Activated B cell treated with CpG ODN at 0.5 μM for 24 hours (primary cell): ENCODE measurements at regions not wholly inside any gene's neighbourhood (a gene's known extent, or its start where the extent isn't known, plus 50 kb on each side); places are given as distances from the start of the nearest gene placed in this dataset.

Experiments used
- ATAC-seq: fragments of 200-7000 bp; cut with Tn5 transposase; one replicate; pipeline ENCODE4 v1.10.0; 2021; ENCODE audit warnings: low read depth, mild to moderate bottlenecking, moderate library complexity
- CTCF ChIA-PET: fragments of 350-600 bp; sonication (Branson Sonifier 250); formaldehyde crosslinking; loops from one replicate; lab custom pipeline; 2021; ENCODE audit warnings: antibody characterized with exemption; lab: Charles Lee
- POLR2A ChIA-PET: fragments of 350-600 bp; sonication (Branson Sonifier 250); formaldehyde crosslinking; loops from one replicate; lab custom pipeline; 2021; ENCODE audit warnings: antibody characterized with exemption; lab: Charles Lee
- DNase-seq: peaks from one replicate; pipeline ENCODE4 v3.0.0; 2022
- H3K27ac Mint-ChIP-seq: one replicate; pipeline ENCODE4 v1.8.0; 2020; ENCODE audit warnings: mixed read lengths
- H3K27me3 Mint-ChIP-seq: one replicate; pipeline ENCODE4 v1.8.0; 2021; ENCODE audit warnings: mixed read lengths
- H3K36me3 Mint-ChIP-seq: one replicate; pipeline ENCODE4 v1.8.0; 2021; ENCODE audit warnings: low read depth, mixed read lengths
- H3K4me1 Mint-ChIP-seq: one replicate; pipeline ENCODE4 v1.8.0; 2021; ENCODE audit warnings: mixed read lengths
- H3K4me3 Mint-ChIP-seq: one replicate; pipeline ENCODE4 v1.8.0; 2020; ENCODE audit warnings: mild to moderate bottlenecking, mixed read lengths
- H3K9me3 Mint-ChIP-seq: one replicate; pipeline ENCODE4 v1.8.0; 2020; ENCODE audit warnings: mixed read lengths
- CTCF ChIP-seq: fragments of 200-600 bp; IDR thresholded peaks from one replicate; pipeline ENCODE4 v1.8.0; 2022; ENCODE audit warnings: antibody characterized with exemption, mild to moderate bottlenecking
- intact Hi-C: fragments of 100-400 bp; cut with micrococcal nuclease; formaldehyde crosslinking; loops from one replicate; pipeline ENCODE4 v1.15.1; 2024

DNA sequence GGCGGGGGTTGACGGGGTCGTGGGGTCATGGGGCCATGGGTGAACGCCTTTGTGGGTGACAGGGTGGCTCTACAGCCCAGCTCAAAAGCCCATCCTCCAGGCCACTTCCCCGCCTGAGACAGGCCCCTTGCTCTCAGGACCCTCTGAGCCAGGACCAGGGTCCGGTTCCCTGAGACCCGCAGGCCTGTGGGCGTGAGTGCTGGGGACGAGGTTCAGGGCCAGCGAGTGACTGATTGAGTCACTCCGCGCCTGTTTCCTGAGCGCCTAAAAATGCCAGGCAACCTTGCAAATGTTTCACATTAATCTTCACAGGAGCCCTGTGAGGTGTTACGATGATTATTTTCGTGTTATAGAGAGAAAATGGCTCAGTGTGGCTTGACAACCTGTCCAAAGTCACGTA lies 97.8 kb downstream of the ZNF674 start:
- CTCF ChIA-PET: no interaction called here
- ATAC-seq (peak; percentile 32), DNase-seq (no peak)

DNA sequence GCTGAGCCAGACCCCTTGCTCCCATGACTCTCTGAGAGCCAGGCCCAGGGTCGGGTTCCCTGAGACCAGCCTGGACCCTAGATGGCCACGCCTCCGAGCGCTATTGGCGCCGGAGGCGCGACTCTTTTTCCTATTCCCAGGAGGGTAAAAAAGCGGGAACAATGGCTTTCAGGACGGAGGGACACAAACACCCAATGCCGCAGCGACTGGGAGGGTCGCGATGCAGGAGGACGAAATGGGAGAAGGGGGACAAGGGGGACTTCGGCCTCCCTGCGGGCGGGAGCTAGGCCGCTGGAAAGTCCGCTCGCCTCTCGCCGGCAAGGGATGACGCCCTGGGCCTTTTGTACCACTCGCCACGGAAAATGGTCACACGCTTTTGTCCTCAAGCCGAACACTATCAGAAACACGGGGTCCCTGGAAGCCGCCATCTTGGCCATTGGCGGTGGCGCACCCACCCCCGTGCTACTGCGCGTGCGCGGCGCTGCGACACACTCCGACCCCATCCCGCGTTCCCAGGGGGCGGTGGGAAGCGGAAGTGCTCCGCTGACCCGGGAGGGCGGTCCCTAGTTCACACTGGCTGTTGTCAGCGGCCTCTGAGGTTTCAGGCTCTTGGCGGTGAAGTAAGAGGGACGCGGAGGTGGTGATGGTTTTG lies 98.4 kb downstream of the ZNF674 start:
- no peak for TF ChIP-seq CTCF
- peak; percentile 81 for DNase-seq
- Mint-ChIP-seq H3K36me3 (peaks cover 16% of the 10 kb centered on the region), H3K27ac (peak overlapping the region; percentile 85), H3K4me1 (peaks cover 11% of the 10 kb centered on the region), H3K9me3 (no peaks in the 10 kb centered on the region), H3K27me3 (no peaks in the 10 kb centered on the region), H3K4me3 (peak overlapping the region; percentile 85)
- ChIA-PET POLR2A (interaction anchor here (1.2 kb wide), 1 partner anchor 15 kb away, joined by 4 read pairs; no protein-coding TSS in a partner anchor), CTCF (no interaction called here)
- ATAC-seq: peak; percentile 98
- intact Hi-C loops: loop anchor here (1.0 to 5.0 kb wide), 4 partner anchors 98 to 1210 kb away; partner anchors contain the start of genes CHST7, UXT and ZNF674

More for the DNA sequence above, 97.8 kb downstream of the ZNF674 start:
- peaks cover 11% of the 10 kb centered on the region for H3K4me1 Mint-ChIP-seq
- no peaks in the 10 kb centered on the region for H3K9me3 Mint-ChIP-seq
- no peak for TF ChIP-seq CTCF
- POLR2A ChIA-PET: interaction anchor here (1.2 kb wide), 1 partner anchor 14 kb away, joined by 4 read pairs; no protein-coding TSS in a partner anchor
- peaks cover 19% of the 10 kb centered on the region for H3K36me3 Mint-ChIP-seq
- no peaks in the 10 kb centered on the region for H3K27me3 Mint-ChIP-seq
- intact Hi-C loops: loop anchor here (1.0 to 5.0 kb wide), 4 partner anchors 98 to 1210 kb away; partner anchors contain the start of genes CHST7, UXT and ZNF674
- peak overlapping the region; percentile 85 for H3K27ac Mint-ChIP-seq
- peak overlapping the region; percentile 85 for H3K4me3 Mint-ChIP-seq

- no peak for TF ChIP-seq CTCF
- no peak overlapping the region for H3K27ac Mint-ChIP-seq
- H3K4me1 Mint-ChIP-seq: peaks cover 9% of the 10 kb centered on the region
- ChIA-PET CTCF (no interaction called here), POLR2A (no interaction called here)
- intact Hi-C loops: no loop called here
- H3K9me3 Mint-ChIP-seq: no peaks in the 10 kb centered on the region
- no peak for ATAC-seq
- DNase-seq: no peak
- no peak overlapping the region for H3K4me3 Mint-ChIP-seq
- H3K36me3 Mint-ChIP-seq: no peaks in the 10 kb centered on the region
- no peaks in the 10 kb centered on the region for H3K27me3 Mint-ChIP-seq
Measured at GRCh38 chrX:46444011-46444410, 101.2 kb downstream of the ZNF674 start.

GRCh38 chrX:46436744-46437143 lies 108.5 kb downstream of the ZNF674 start:
- no peak for TF ChIP-seq CTCF
- CTCF ChIA-PET: no interaction called here
- no peak overlapping the region for H3K27ac Mint-ChIP-seq
- H3K36me3 Mint-ChIP-seq: no peaks in the 10 kb centered on the region
- no peak overlapping the region for H3K4me3 Mint-ChIP-seq
- POLR2A ChIA-PET: no interaction called here
- intact Hi-C loops: no loop called here
- DNase-seq (no peak), ATAC-seq (no peak)
- H3K4me1 Mint-ChIP-seq: no peaks in the 10 kb centered on the region
- no peaks in the 10 kb centered on the region for H3K9me3 Mint-ChIP-seq
- H3K27me3 Mint-ChIP-seq: peaks cover 2% of the 10 kb centered on the region

DNA sequence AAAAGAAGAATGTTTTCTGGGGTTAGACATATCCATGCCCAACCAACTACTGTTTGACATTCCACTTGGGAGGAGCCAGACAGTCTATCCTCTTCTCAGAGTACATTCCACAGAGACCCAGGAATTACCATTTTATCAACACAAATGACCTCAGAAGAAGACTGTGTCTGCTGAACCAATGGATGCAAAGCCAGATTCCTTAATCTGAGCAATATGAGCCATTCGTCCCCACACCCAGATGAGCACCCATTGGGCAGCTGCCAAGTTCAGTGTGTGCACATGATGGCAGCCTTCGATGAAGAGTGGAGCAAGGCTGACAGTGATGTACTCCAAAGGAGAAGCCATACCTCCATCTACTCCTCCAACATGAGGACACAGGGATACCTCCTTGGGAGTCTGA lies 111.3 kb downstream of the ZNF674 start:
- ATAC-seq: no peak
- H3K9me3 Mint-ChIP-seq: no peaks in the 10 kb centered on the region
- DNase-seq: no peak
- no peak overlapping the region for H3K27ac Mint-ChIP-seq
- H3K4me3 Mint-ChIP-seq: no peak overlapping the region
- H3K27me3 Mint-ChIP-seq: peaks cover 2% of the 10 kb centered on the region
- ChIA-PET POLR2A (no interaction called here), CTCF (no interaction called here)
- no peaks in the 10 kb centered on the region for H3K4me1 Mint-ChIP-seq
- H3K36me3 Mint-ChIP-seq: no peaks in the 10 kb centered on the region
- intact Hi-C loops: no loop called here
- TF ChIP-seq CTCF: no peak
